DND-41 (cell line): ENCODE measurements at regions not wholly inside any gene's neighbourhood (a gene's known extent, or its start where the extent isn't known, plus 50 kb on each side); places are given as distances from the start of the nearest gene placed in this dataset.

Source experiments
- ATAC-seq: fragments of 200-7000 bp; cut with Tn5 transposase; 3 replicates; pipeline ENCODE4 v1.9.1; 2021; ENCODE audit warnings: low read depth; ENCODE audit not compliant: insufficient read depth
- DNase-seq: peaks from one replicate; pipeline ENCODE4 v3.0.0-alpha.2; 2020
- H2AFZ ChIP-seq: 2 replicates; pipeline ENCODE4 v1.6.0; 2012; ENCODE audit warnings: low read depth, low read length
- H3K27ac ChIP-seq: 2 replicates; pipeline ENCODE4 v1.5.1; 2012; ENCODE audit warnings: low read length, inconsistent platforms
- H3K27me3 ChIP-seq: fragments of 200-600 bp; sonication (generic); 2 replicates; pipeline ENCODE4 v1.6.0; 2012; ENCODE audit warnings: low read length, mild to moderate bottlenecking, inconsistent platforms; ENCODE audit not compliant: insufficient read depth, poor library complexity
- H3K36me3 ChIP-seq: 2 replicates; pipeline ENCODE4 v1.5.1; 2012; ENCODE audit warnings: low read length, inconsistent platforms; ENCODE audit not compliant: insufficient read depth
- H3K4me1 ChIP-seq: 2 replicates; pipeline ENCODE4 v1.5.1; 2012; ENCODE audit warnings: mild to moderate bottlenecking, low read length; ENCODE audit not compliant: insufficient read depth
- H3K4me2 ChIP-seq: 2 replicates; pipeline ENCODE4 v1.6.0; 2012; ENCODE audit warnings: mild to moderate bottlenecking, moderate library complexity, low read length, inconsistent platforms; ENCODE audit not compliant: insufficient read depth
- H3K4me3 ChIP-seq, 2 experiments: fragments of 200-600 bp in 1 of 2; shearing (Covaris generic) in 1 of 2; 2 replicates each; pipeline ENCODE4 v1.5.1; 2012 to 2016; ENCODE audit warnings: inconsistent platforms in 2 of 2, low read length in 2 of 2, mild to moderate bottlenecking in 2 of 2, low read depth in 1 of 2, moderate library complexity in 1 of 2
- H3K79me2 ChIP-seq: 2 replicates; pipeline ENCODE4 v1.6.0; 2012; ENCODE audit warnings: low read length, inconsistent platforms; ENCODE audit not compliant: insufficient read depth
- H3K9ac ChIP-seq: 2 replicates; pipeline ENCODE4 v1.6.0; 2012; ENCODE audit warnings: low read depth, mild to moderate bottlenecking, inconsistent platforms, low read length, moderate library complexity
- H3K9me3 ChIP-seq: 2 replicates; pipeline ENCODE4 v1.5.1; 2012; ENCODE audit warnings: low read length, moderate library complexity, mild to moderate bottlenecking, inconsistent platforms; ENCODE audit not compliant: insufficient read depth, severe bottlenecking
- H4K20me1 ChIP-seq: 2 replicates; pipeline ENCODE4 v1.6.0; 2012; ENCODE audit warnings: low read length; ENCODE audit not compliant: insufficient read depth
- EZH2 ChIP-seq: IDR thresholded peaks from 3 replicates; pipeline ENCODE4 v1.6.1; 2012; ENCODE audit warnings: borderline replicate concordance, low read depth, mild to moderate bottlenecking, moderate library complexity, low read length, inconsistent platforms; ENCODE audit not compliant: severe bottlenecking
- TF ChIP-seq, protein P1 (sequence below): IDR thresholded peaks from 2 replicates; pipeline ENCODE4 v1.5.1; 2012; ENCODE audit warnings: borderline replicate concordance, low read length, moderate library complexity, mild to moderate bottlenecking; ENCODE audit not compliant: poor library complexity, severe bottlenecking; ENCODE audit errors: extremely low read depth

DNA sequence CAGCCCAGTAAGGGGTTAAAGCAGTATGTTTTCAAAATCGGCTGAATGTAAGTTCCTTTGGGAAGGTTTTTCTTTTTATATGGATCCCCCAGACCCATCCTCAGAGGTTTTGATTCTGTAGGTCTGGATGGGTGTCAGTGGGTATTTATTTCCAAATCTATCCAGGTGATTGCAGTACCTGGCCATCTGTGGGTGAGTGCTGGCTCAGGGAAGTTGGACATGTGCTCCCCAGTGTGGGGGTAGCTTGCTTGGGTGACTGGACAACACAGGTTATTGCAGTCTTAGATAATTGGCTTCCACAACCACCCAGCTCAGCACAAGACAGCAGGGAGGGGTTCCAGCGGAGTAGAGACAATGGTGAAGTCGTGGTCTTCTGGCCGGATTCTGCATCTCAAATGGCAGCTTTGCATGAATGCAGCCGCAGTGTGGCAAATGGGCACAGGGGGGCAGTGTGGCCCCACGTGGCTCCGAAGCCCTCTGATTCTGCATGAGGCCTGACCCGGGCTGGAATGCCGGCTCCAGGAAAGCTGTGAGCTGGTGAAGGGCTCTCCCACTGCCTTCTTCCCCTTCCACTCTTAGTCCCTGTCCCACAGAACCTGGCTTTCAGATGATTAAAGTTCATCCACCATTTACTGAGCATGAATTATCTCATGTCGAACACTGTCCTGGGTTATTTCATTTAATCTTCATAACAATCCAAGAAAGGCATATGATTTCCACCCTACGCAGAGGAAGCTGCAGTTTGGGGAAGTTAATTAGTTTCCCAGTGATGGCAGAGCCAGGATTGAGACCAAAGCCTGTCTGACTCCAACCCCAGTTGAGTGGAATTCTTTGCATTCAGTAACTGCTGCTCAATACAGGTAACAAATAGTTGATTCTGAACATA lies 64.5 kb upstream of the SYPL1 start:
- H3K4me1 ChIP-seq, result no peaks in the 10 kb centered on the region
- TF ChIP-seq EZH2, result no peak
- TF ChIP-seq, protein P1, sequence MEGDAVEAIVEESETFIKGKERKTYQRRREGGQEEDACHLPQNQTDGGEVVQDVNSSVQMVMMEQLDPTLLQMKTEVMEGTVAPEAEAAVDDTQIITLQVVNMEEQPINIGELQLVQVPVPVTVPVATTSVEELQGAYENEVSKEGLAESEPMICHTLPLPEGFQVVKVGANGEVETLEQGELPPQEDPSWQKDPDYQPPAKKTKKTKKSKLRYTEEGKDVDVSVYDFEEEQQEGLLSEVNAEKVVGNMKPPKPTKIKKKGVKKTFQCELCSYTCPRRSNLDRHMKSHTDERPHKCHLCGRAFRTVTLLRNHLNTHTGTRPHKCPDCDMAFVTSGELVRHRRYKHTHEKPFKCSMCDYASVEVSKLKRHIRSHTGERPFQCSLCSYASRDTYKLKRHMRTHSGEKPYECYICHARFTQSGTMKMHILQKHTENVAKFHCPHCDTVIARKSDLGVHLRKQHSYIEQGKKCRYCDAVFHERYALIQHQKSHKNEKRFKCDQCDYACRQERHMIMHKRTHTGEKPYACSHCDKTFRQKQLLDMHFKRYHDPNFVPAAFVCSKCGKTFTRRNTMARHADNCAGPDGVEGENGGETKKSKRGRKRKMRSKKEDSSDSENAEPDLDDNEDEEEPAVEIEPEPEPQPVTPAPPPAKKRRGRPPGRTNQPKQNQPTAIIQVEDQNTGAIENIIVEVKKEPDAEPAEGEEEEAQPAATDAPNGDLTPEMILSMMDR, result peak; percentile 98

DNA sequence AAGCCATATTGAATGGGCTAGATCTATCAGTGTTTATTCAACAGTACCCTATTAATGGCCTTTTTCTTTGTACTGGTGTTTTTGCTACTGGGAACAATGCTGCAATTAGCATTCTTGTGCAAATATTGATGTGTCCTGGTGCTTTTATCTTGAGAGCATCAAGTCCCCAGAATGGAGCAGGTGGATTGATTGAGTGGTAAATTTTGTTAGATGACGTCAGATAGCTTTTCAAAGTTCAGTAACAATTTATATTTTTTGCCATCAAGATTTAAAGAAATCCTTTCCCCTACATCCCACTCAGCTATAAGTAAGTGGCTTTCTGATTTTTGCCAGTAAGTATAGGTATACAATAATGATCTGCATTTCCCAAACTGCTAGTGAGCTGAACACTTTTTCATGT lies 63.4 kb upstream of the SYPL1 start:
- Histone ChIP-seq H3K27me3 (peaks cover 17% of the 10 kb centered on the region), H3K9ac (no peak overlapping the region), H3K4me2 (no peak overlapping the region), H3K79me2 (no peaks in the 10 kb centered on the region), H3K4me1 (no peaks in the 10 kb centered on the region), H2AFZ (no peak overlapping the region), H3K27ac (no peak overlapping the region), H3K9me3 (no peaks in the 10 kb centered on the region), H3K36me3 (no peaks in the 10 kb centered on the region), H3K4me3 (no peak overlapping the region), H4K20me1 (no peaks in the 10 kb centered on the region; the same call in 1 of the 2 replicates)
- DNase-seq (no peak), ATAC-seq (no peak)
- TF ChIP-seq EZH2, result no peak

More for the DNA sequence above, 64.5 kb upstream of the SYPL1 start:
- DNase-seq (peak; percentile 66), ATAC-seq (peak; percentile 93)
- Histone ChIP-seq H4K20me1 (no peaks in the 10 kb centered on the region; the same call in 1 of the 2 replicates), H3K79me2 (no peaks in the 10 kb centered on the region), H3K36me3 (no peaks in the 10 kb centered on the region), H3K9ac (no peak overlapping the region), H3K9me3 (no peaks in the 10 kb centered on the region), H3K27ac (no peak overlapping the region), H2AFZ (no peak overlapping the region), H3K4me3 (no peak overlapping the region), H3K27me3 (peaks cover 20% of the 10 kb centered on the region), H3K4me2 (no peak overlapping the region)

DNA sequence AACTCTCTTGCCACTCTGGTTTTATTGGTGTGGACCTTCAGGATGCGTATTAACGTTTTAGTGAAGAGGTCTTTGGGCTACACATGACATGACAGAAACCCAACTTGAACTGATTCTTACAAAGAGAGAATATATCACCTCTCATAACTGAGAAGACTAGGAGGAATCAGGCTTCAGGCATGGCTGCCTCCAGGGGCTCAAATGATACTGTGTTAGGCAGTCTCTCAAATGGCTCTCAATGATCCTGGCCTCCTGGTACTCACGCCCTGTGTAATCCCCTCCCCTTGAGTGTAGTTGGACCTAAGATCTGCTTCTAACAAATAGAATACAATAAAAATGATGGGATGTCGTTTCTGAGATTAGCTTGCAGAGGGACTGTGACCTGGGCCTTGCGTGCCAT lies 58.5 kb upstream of the SYPL1 start:
- H3K9me3 ChIP-seq, result no peaks in the 10 kb centered on the region
- no peak overlapping the region for H3K4me3 ChIP-seq
- H4K20me1 ChIP-seq, result no peaks in the 10 kb centered on the region
- H2AFZ ChIP-seq, result no peak overlapping the region
- no peak for TF ChIP-seq EZH2
- TF ChIP-seq, protein P1, result no peak
- DNase-seq (no peak), ATAC-seq (no peak)
- H3K27me3 ChIP-seq, result peaks cover 26% of the 10 kb centered on the region
- no peaks in the 10 kb centered on the region for H3K79me2 ChIP-seq
- H3K27ac ChIP-seq, result no peak overlapping the region
- H3K4me2 ChIP-seq, result no peak overlapping the region
- H3K36me3 ChIP-seq, result no peaks in the 10 kb centered on the region
- no peaks in the 10 kb centered on the region for H3K4me1 ChIP-seq
- no peak overlapping the region for H3K9ac ChIP-seq

DNA sequence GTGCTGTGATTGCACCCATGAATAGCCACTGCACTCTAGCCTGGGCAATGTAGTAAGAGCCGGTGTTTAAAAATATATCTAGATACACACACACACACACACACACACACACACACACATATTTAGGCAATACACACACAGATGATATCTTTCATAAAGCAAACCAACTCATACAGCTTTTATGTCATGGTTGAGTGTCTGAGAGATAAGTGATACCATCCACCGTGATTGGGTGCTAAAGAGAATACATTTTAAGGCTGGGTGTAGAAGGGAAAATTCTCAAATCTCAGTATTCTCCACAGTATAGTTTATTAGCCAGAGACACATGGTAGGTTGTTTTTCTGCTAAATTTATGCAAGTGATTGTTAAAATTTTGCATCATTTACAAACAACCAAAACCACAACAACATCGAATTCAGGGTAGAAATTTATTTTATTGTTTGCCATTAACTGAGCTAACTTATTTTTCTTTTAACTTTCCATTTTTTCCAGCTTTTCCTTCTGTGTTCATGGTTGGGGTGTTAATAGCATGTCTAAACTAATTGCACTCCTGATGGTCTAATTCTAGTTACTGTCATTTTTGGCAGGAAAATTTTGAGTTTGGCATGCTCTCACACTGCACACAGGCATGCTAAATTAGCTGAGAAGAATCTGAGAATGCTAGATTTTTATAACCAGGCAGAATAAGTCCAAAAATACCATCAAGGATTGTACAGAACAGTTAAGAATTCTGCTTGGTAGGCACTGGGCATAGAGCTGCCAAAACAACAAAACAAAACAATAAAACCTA lies 57.9 kb upstream of the SYPL1 start:
- no peak for TF ChIP-seq EZH2
- TF ChIP-seq, protein P1, result no peak

More for the DNA sequence above, 57.9 kb upstream of the SYPL1 start:
- Histone ChIP-seq H3K4me2 (no peak overlapping the region), H3K4me3 (no peak overlapping the region), H3K9ac (no peak overlapping the region), H4K20me1 (no peaks in the 10 kb centered on the region), H3K36me3 (no peaks in the 10 kb centered on the region), H3K27ac (no peak overlapping the region), H3K27me3 (peaks cover 28% of the 10 kb centered on the region), H2AFZ (no peak overlapping the region), H3K9me3 (no peaks in the 10 kb centered on the region), H3K4me1 (no peaks in the 10 kb centered on the region), H3K79me2 (no peaks in the 10 kb centered on the region)
- DNase-seq, result no peak
- ATAC-seq, result no peak
